T-helper 2 cell treated with Interferon-gamma antibody and Interleukin-4, amounts not matched to agents 5 μg/mL and 100 μg/mL, for 36 hours (primary cell): ENCODE measurements at regions not wholly inside any gene's neighbourhood (a gene's known extent, or its start where the extent isn't known, plus 50 kb on each side); places are given as distances from the start of the nearest gene placed in this dataset.

Source experiments
- DNase-seq: peaks from one replicate; pipeline ENCODE4 v3.0.0; 2021; ENCODE audit warnings: low spot score
- H3K27ac Mint-ChIP-seq: one replicate; pipeline ENCODE4 v1.8.0; 2021; ENCODE audit warnings: mild to moderate bottlenecking, mixed read lengths
- H3K27me3 Mint-ChIP-seq: one replicate; pipeline ENCODE4 v1.8.0; 2021; ENCODE audit warnings: low read depth, mixed read lengths
- H3K36me3 Mint-ChIP-seq: one replicate; pipeline ENCODE4 v1.8.0; 2021; ENCODE audit warnings: low read depth, mixed read lengths
- H3K4me1 Mint-ChIP-seq: one replicate; pipeline ENCODE4 v1.8.0; 2021; ENCODE audit warnings: low read depth, mixed read lengths
- H3K4me3 Mint-ChIP-seq: one replicate; pipeline ENCODE4 v1.8.0; 2022; ENCODE audit warnings: mild to moderate bottlenecking, moderate library complexity, mixed read lengths
- H3K9me3 Mint-ChIP-seq: one replicate; pipeline ENCODE4 v1.8.0; 2021; ENCODE audit warnings: mixed read lengths

- Mint-ChIP-seq H3K4me1 (no peaks in the 10 kb centered on the region), H3K27ac (no peak overlapping the region), H3K27me3 (no peaks in the 10 kb centered on the region), H3K36me3 (no peaks in the 10 kb centered on the region), H3K9me3 (no peaks in the 10 kb centered on the region), H3K4me3 (no peak overlapping the region)
- DNase-seq, result no peak
Measured at GRCh38 chr17:79202480-79202879, 127.9 kb downstream of the ENGASE start.

GRCh38 chr17:79201536-79202227 lies 127.1 kb downstream of the ENGASE start:
- no peak for DNase-seq
- H3K4me1 Mint-ChIP-seq, result no peaks in the 10 kb centered on the region
- H3K27me3 Mint-ChIP-seq, result no peaks in the 10 kb centered on the region
- H3K4me3 Mint-ChIP-seq, result no peak overlapping the region
- H3K27ac Mint-ChIP-seq, result no peak overlapping the region
- no peaks in the 10 kb centered on the region for H3K36me3 Mint-ChIP-seq
- H3K9me3 Mint-ChIP-seq, result no peaks in the 10 kb centered on the region

- H3K9me3 Mint-ChIP-seq, result no peaks in the 10 kb centered on the region
- H3K4me1 Mint-ChIP-seq, result no peaks in the 10 kb centered on the region
- no peaks in the 10 kb centered on the region for H3K27me3 Mint-ChIP-seq
- H3K27ac Mint-ChIP-seq, result no peak overlapping the region
- H3K4me3 Mint-ChIP-seq, result no peak overlapping the region
- no peaks in the 10 kb centered on the region for H3K36me3 Mint-ChIP-seq
- DNase-seq, result no peak
Measured at GRCh38 chr17:79201119-79201518, 126.5 kb downstream of the ENGASE start.

- Mint-ChIP-seq H3K27me3 (peaks cover 8% of the 10 kb centered on the region), H3K27ac (no peak overlapping the region), H3K4me1 (no peaks in the 10 kb centered on the region), H3K4me3 (no peak overlapping the region), H3K9me3 (no peaks in the 10 kb centered on the region), H3K36me3 (no peaks in the 10 kb centered on the region)
- DNase-seq, result no peak
Measured at GRCh38 chr17:79196913-79197312, 122.3 kb downstream of the ENGASE start.

- no peaks in the 10 kb centered on the region for H3K36me3 Mint-ChIP-seq
- no peak overlapping the region for H3K4me3 Mint-ChIP-seq
- no peak overlapping the region for H3K27ac Mint-ChIP-seq
- H3K4me1 Mint-ChIP-seq, result no peaks in the 10 kb centered on the region
- H3K9me3 Mint-ChIP-seq, result no peaks in the 10 kb centered on the region
- DNase-seq, result peak; percentile 6
- peaks cover 11% of the 10 kb centered on the region for H3K27me3 Mint-ChIP-seq
Measured at GRCh38 chr17:79192503-79193351, 118.1 kb downstream of the ENGASE start.

GRCh38 chr17:79191270-79191934 lies 116.8 kb downstream of the ENGASE start:
- no peaks in the 10 kb centered on the region for H3K9me3 Mint-ChIP-seq
- DNase-seq, result no peak
- no peaks in the 10 kb centered on the region for H3K4me1 Mint-ChIP-seq
- H3K27ac Mint-ChIP-seq, result no peak overlapping the region
- H3K4me3 Mint-ChIP-seq, result no peak overlapping the region
- H3K27me3 Mint-ChIP-seq, result peaks cover 11% of the 10 kb centered on the region
- no peaks in the 10 kb centered on the region for H3K36me3 Mint-ChIP-seq

GRCh38 chr17:79189305-79189704 lies 114.7 kb downstream of the ENGASE start:
- no peaks in the 10 kb centered on the region for H3K36me3 Mint-ChIP-seq
- no peak overlapping the region for H3K27ac Mint-ChIP-seq
- no peak for DNase-seq
- no peak overlapping the region for H3K4me3 Mint-ChIP-seq
- H3K27me3 Mint-ChIP-seq, result peaks cover 18% of the 10 kb centered on the region
- H3K4me1 Mint-ChIP-seq, result no peaks in the 10 kb centered on the region
- no peaks in the 10 kb centered on the region for H3K9me3 Mint-ChIP-seq

GRCh38 chr17:79188685-79189084 lies 114.1 kb downstream of the ENGASE start:
- Mint-ChIP-seq H3K4me1 (no peaks in the 10 kb centered on the region), H3K9me3 (no peaks in the 10 kb centered on the region), H3K36me3 (no peaks in the 10 kb centered on the region), H3K27ac (no peak overlapping the region), H3K4me3 (no peak overlapping the region), H3K27me3 (peaks cover 21% of the 10 kb centered on the region)
- DNase-seq, result no peak

GRCh38 chr17:79188048-79188447 lies 113.4 kb downstream of the ENGASE start:
- H3K9me3 Mint-ChIP-seq, result no peaks in the 10 kb centered on the region
- H3K27ac Mint-ChIP-seq, result no peak overlapping the region
- no peaks in the 10 kb centered on the region for H3K36me3 Mint-ChIP-seq
- H3K27me3 Mint-ChIP-seq, result peaks cover 18% of the 10 kb centered on the region
- DNase-seq, result no peak
- peaks cover 2% of the 10 kb centered on the region for H3K4me1 Mint-ChIP-seq
- H3K4me3 Mint-ChIP-seq, result no peak overlapping the region

GRCh38 chr17:79187186-79187585 lies 112.6 kb downstream of the ENGASE start:
- Mint-ChIP-seq H3K4me3 (no peak overlapping the region), H3K4me1 (peaks cover 2% of the 10 kb centered on the region), H3K9me3 (no peaks in the 10 kb centered on the region), H3K27me3 (peaks cover 16% of the 10 kb centered on the region), H3K27ac (no peak overlapping the region), H3K36me3 (no peaks in the 10 kb centered on the region)
- no peak for DNase-seq

GRCh38 chr17:79186406-79186805 lies 111.8 kb downstream of the ENGASE start:
- no peak overlapping the region for H3K4me3 Mint-ChIP-seq
- DNase-seq, result no peak
- no peak overlapping the region for H3K27ac Mint-ChIP-seq
- H3K27me3 Mint-ChIP-seq, result peaks cover 22% of the 10 kb centered on the region
- no peaks in the 10 kb centered on the region for H3K9me3 Mint-ChIP-seq
- H3K36me3 Mint-ChIP-seq, result no peaks in the 10 kb centered on the region
- H3K4me1 Mint-ChIP-seq, result peaks cover 2% of the 10 kb centered on the region

GRCh38 chr17:79185671-79186070 lies 111.0 kb downstream of the ENGASE start:
- no peaks in the 10 kb centered on the region for H3K9me3 Mint-ChIP-seq
- no peak overlapping the region for H3K27ac Mint-ChIP-seq
- H3K4me1 Mint-ChIP-seq, result peaks cover 2% of the 10 kb centered on the region
- H3K36me3 Mint-ChIP-seq, result no peaks in the 10 kb centered on the region
- DNase-seq, result no peak
- H3K4me3 Mint-ChIP-seq, result no peak overlapping the region
- peaks cover 24% of the 10 kb centered on the region for H3K27me3 Mint-ChIP-seq

GRCh38 chr17:79184219-79184618 lies 109.6 kb downstream of the ENGASE start:
- no peak overlapping the region for H3K4me3 Mint-ChIP-seq
- H3K27me3 Mint-ChIP-seq, result peaks cover 24% of the 10 kb centered on the region
- DNase-seq, result no peak
- no peaks in the 10 kb centered on the region for H3K36me3 Mint-ChIP-seq
- H3K27ac Mint-ChIP-seq, result no peak overlapping the region
- peaks cover 2% of the 10 kb centered on the region for H3K4me1 Mint-ChIP-seq
- H3K9me3 Mint-ChIP-seq, result no peaks in the 10 kb centered on the region
